Endothelial cell of umbilical vein (primary cell): ENCODE measurements at regions not wholly inside any gene's neighbourhood (a gene's known extent, or its start where the extent isn't known, plus 50 kb on each side); places are given as distances from the start of the nearest gene placed in this dataset.

Experiments used
- BruUV-seq: library from RNA; stranded (reverse); fragments of 400-500 nt; replicated peaks from 2 replicates; lab custom pipeline; 2021; lab: Mats Ljungman, UMichigan
- CTCF ChIA-PET: fragments of 300-600, 350-600 bp; sonication (Branson Sonifier 250); formaldehyde crosslinking; loops from one replicate; lab custom pipeline; 2021; ENCODE audit warnings: antibody characterized with exemption, inconsistent platforms; lab: Charles Lee
- POLR2A ChIA-PET: fragments of 300-600, 350-600 bp; sonication (Branson Sonifier 250); formaldehyde crosslinking; loops from one replicate; lab custom pipeline; 2021; ENCODE audit warnings: antibody characterized with exemption, inconsistent platforms; lab: Charles Lee
- DNase-seq: peaks from one replicate; pipeline ENCODE4 v3.0.0-alpha.2; 2011; ENCODE audit warnings: low read depth, low spot score
- FAIRE-seq: peaks from 2 replicates; lab custom pipeline; 2011; peaks lifted over from hg19 to GRCh38; lab: Jason Lieb, UNC
- H2AFZ ChIP-seq: 2 replicates; pipeline ENCODE4 v1.6.0; 2012; ENCODE audit warnings: low read depth, low read length, control low read depth, inconsistent platforms
- H3K27ac ChIP-seq: 2 replicates; pipeline ENCODE4 v1.5.1; 2011; ENCODE audit warnings: low read depth, mild to moderate bottlenecking, control low read depth, low read length, moderate library complexity; ENCODE audit not compliant: insufficient read depth
- H3K27me3 ChIP-seq, 2 experiments: 2 replicates each; pipeline versions ENCODE4 v1.6.0 to v1.6.1; 2011; ENCODE audit warnings: low read length in 2 of 2, mixed read lengths in 1 of 2; ENCODE audit not compliant: control insufficient read depth in 2 of 2, insufficient read depth in 2 of 2
- H3K36me3 ChIP-seq, 2 experiments: 2 replicates in 1 of 2; 3 replicates in 1 of 2; pipeline ENCODE4 v1.5.1; 2011; ENCODE audit warnings: low read length in 2 of 2, mild to moderate bottlenecking in 1 of 2, moderate library complexity in 1 of 2; ENCODE audit not compliant: control insufficient read depth in 2 of 2, insufficient read depth in 2 of 2; ENCODE audit errors: extremely low read depth in 1 of 2
- H3K4me1 ChIP-seq: 3 replicates; pipeline ENCODE4 v1.5.1; 2011; ENCODE audit warnings: mild to moderate bottlenecking, low read length; ENCODE audit not compliant: control insufficient read depth, insufficient read depth; ENCODE audit errors: extremely low read depth
- H3K4me2 ChIP-seq: 2 replicates; pipeline ENCODE4 v1.6.1; 2011; ENCODE audit warnings: low read length, control low read depth, mixed read lengths; ENCODE audit not compliant: insufficient read depth
- H3K4me3 ChIP-seq, 3 experiments: fragments of 200-600 bp in 1 of 3; sonication (generic), shearing (Covaris generic) in 1 of 3; replicated peaks in 1 of 3; 2 replicates each; pipeline ENCODE4 v1.5.1; 2011 to 2016; ENCODE audit warnings: control low read depth in 3 of 3, low read length in 3 of 3, mild to moderate bottlenecking in 2 of 3, inconsistent platforms in 1 of 3, low read depth in 1 of 3, moderate library complexity in 1 of 3; ENCODE audit not compliant: insufficient read depth in 1 of 3
- H3K79me2 ChIP-seq: 2 replicates; pipeline ENCODE4 v1.6.0; 2012; ENCODE audit warnings: low read length, inconsistent platforms; ENCODE audit not compliant: control insufficient read depth, insufficient read depth
- H3K9ac ChIP-seq: replicated peaks from 2 replicates; pipeline ENCODE3; 2011; ENCODE audit warnings: low read length, control low read depth; ENCODE audit not compliant: insufficient read depth; ENCODE audit errors: extremely low read depth
- H3K9me1 ChIP-seq: replicated peaks from 3 replicates; pipeline ENCODE4 v1.6.0; 2011; ENCODE audit warnings: mild to moderate bottlenecking, low read length; ENCODE audit not compliant: control insufficient read depth, insufficient read depth; ENCODE audit errors: extremely low read depth
- H3K9me3 ChIP-seq: replicated peaks from 2 replicates; pipeline ENCODE4 v1.5.1; 2012; ENCODE audit warnings: low read length, inconsistent platforms; ENCODE audit not compliant: control insufficient read depth, insufficient read depth
- H4K20me1 ChIP-seq: replicated peaks from 2 replicates; pipeline ENCODE3; 2011; ENCODE audit warnings: mild to moderate bottlenecking, low read length; ENCODE audit not compliant: control insufficient read depth, insufficient read depth; ENCODE audit errors: extremely low read depth
- CTCF ChIP-seq, 2 donors: IDR thresholded peaks; 1 replicate in 1 of 2; 2 replicates in 1 of 2; pipeline ENCODE4 v1.5.1; 2011; ENCODE audit warnings: low read length in 2 of 2, mild to moderate bottlenecking in 2 of 2, moderate library complexity in 2 of 2, control low read depth in 1 of 2, inconsistent platforms in 1 of 2, low read depth in 1 of 2; ENCODE audit not compliant: insufficient read depth in 1 of 2; ENCODE audit errors: extremely low read depth in 1 of 2
- EZH2 ChIP-seq: IDR thresholded peaks from 2 replicates; pipeline ENCODE4 v1.6.1; 2012; ENCODE audit warnings: borderline replicate concordance, low read depth, mild to moderate bottlenecking, moderate library complexity, low read length, inconsistent platforms; ENCODE audit not compliant: severe bottlenecking
- FOS ChIP-seq: IDR thresholded peaks from 2 replicates; pipeline ENCODE4 v1.6.1; 2011; ENCODE audit warnings: mild to moderate bottlenecking, low read length, moderate library complexity, borderline replicate concordance; ENCODE audit not compliant: insufficient read depth
- GATA2 ChIP-seq: IDR thresholded peaks from 2 replicates; pipeline ENCODE4 v1.7.0; 2011; ENCODE audit warnings: low read depth, mild to moderate bottlenecking, moderate library complexity, mixed read lengths, low read length; ENCODE audit not compliant: insufficient read length, insufficient read depth
- JUN ChIP-seq: IDR thresholded peaks from 2 replicates; pipeline ENCODE4 v1.6.1; 2011; ENCODE audit warnings: borderline replicate concordance, low read depth; ENCODE audit not compliant: insufficient read length, insufficient read depth
- MAX ChIP-seq: IDR thresholded peaks from 2 replicates; pipeline ENCODE4 v1.6.1; 2011; ENCODE audit not compliant: insufficient read depth, insufficient read length
- MYC ChIP-seq: IDR thresholded peaks from one replicate; pipeline ENCODE4 v1.6.1; 2011; ENCODE audit warnings: mild to moderate bottlenecking, low read depth, low read length
- POLR2A ChIP-seq: IDR thresholded peaks from 2 replicates; pipeline ENCODE4 v1.6.1; 2012; ENCODE audit warnings: low read depth, mild to moderate bottlenecking, control low read depth, low read length
- POLR2AphosphoS5 ChIP-seq: IDR thresholded peaks from 2 replicates; pipeline ENCODE4 v1.6.1; 2012; ENCODE audit warnings: low read depth, mild to moderate bottlenecking, control low read depth, low read length, moderate library complexity; ENCODE audit not compliant: insufficient read depth
- dilution Hi-C: fragments of 300-500 bp; cut with MboI; formaldehyde crosslinking; loops from one replicate; pipeline ENCODE4 v1.15.0; 2019; ENCODE audit warnings: low sequenced_read_pairs; ENCODE audit not compliant: extremely low pct_ligation_motif_present
- intact Hi-C: fragments of 100-400 bp; cut with micrococcal nuclease; formaldehyde crosslinking; loops from one replicate; pipeline ENCODE4 v1.10.0; 2022

- dilution Hi-C loops (no loop called here), intact Hi-C loops (no loop called here)
- Histone ChIP-seq H3K4me2 (no peak overlapping the region), H3K27ac (no peak overlapping the region), H3K36me3 (no peaks in the 10 kb centered on the region), H4K20me1 (no peaks in the 10 kb centered on the region), H3K4me3 (no peak overlapping the region), H3K9me1 (no peaks in the 10 kb centered on the region), H3K9me3 (no peaks in the 10 kb centered on the region), H3K79me2 (no peaks in the 10 kb centered on the region), H3K9ac (no peak overlapping the region), H3K27me3 (no peaks in the 10 kb centered on the region), H2AFZ (no peak overlapping the region), H3K4me1 (no peaks in the 10 kb centered on the region)
- no TSS peak for BruUV-seq
- ChIA-PET POLR2A (no interaction called here), CTCF (no interaction called here)
- no peak for FAIRE-seq
- DNase-seq: no peak
- TF ChIP-seq POLR2A: no peak
- TF ChIP-seq FOS: no peak
- TF ChIP-seq GATA2: no peak
These were observed 225.1 kb downstream of the FAM47A start for GRCh38 chrX:33906971-33907370.

- FAIRE-seq (no peak), DNase-seq (no peak)
- Histone ChIP-seq H4K20me1 (no peaks in the 10 kb centered on the region), H3K4me3 (no peak overlapping the region), H3K9me1 (no peaks in the 10 kb centered on the region), H3K79me2 (no peaks in the 10 kb centered on the region), H3K4me1 (no peaks in the 10 kb centered on the region), H3K27ac (no peak overlapping the region), H3K36me3 (no peaks in the 10 kb centered on the region), H3K9ac (no peak overlapping the region), H2AFZ (no peak overlapping the region), H3K4me2 (no peak overlapping the region), H3K9me3 (no peaks in the 10 kb centered on the region), H3K27me3 (no peaks in the 10 kb centered on the region)
- intact Hi-C loops: no loop called here
- no peak for TF ChIP-seq MAX
- TF ChIP-seq EZH2: no peak
- TF ChIP-seq CTCF (IDR thresholded peaks at IDR 0.05; ENCODE audit: extremely low read depth in 1 of 2, insufficient read depth in 1 of 2, low read depth in 1 of 2, low read length in 2 of 2): no peak
- no peak for TF ChIP-seq POLR2AphosphoS5
- no peak for TF ChIP-seq MYC
- no peak for TF ChIP-seq JUN
- no TSS peak for BruUV-seq
- ChIA-PET CTCF (no interaction called here), POLR2A (no interaction called here)
- dilution Hi-C loops: no loop called here
These were observed 239.4 kb downstream of the FAM47A start for GRCh38 chrX:33892670-33893069.
